Brain microvascular endothelial cell (primary cell): ENCODE measurements at regions not wholly inside any gene's neighbourhood (a gene's known extent, or its start where the extent isn't known, plus 50 kb on each side); places are given as distances from the start of the nearest gene placed in this dataset.
A peak's percentile ranks its signal among the peaks of the same experiment; 100 is the strongest.

Source experiments
- DNase-seq: peaks from one replicate; pipeline ENCODE4 v3.0.0-alpha.2; 2020
- H3K27ac ChIP-seq: fragments of 250-450 bp; sonication (Bioruptor Pico); 2 replicates; pipeline ENCODE4 v1.5.1; 2020; ENCODE audit warnings: mild to moderate bottlenecking, moderate library complexity
- H3K27me3 ChIP-seq: fragments of 250-450 bp; sonication (Bioruptor Pico); replicated peaks from 2 replicates; pipeline ENCODE4 v1.5.1; 2020; ENCODE audit warnings: mild to moderate bottlenecking
- H3K36me3 ChIP-seq: fragments of 250-450 bp; sonication (Bioruptor Pico); replicated peaks from 2 replicates; pipeline ENCODE4 v1.5.1; 2020; ENCODE audit warnings: mild to moderate bottlenecking
- H3K4me3 ChIP-seq: 2 replicates; pipeline ENCODE4 v1.5.1; 2011; ENCODE audit warnings: low read depth, mild to moderate bottlenecking, control low read depth, low read length, moderate library complexity
- CTCF ChIP-seq: IDR thresholded peaks from 2 replicates; pipeline ENCODE4 v1.5.1; 2011; ENCODE audit warnings: low read depth, mild to moderate bottlenecking, moderate library complexity, low read length, control low read depth, inconsistent platforms; ENCODE audit errors: missing control alignments
- in situ Hi-C: cut with HindIII; loops from 2 replicates; pipeline ENCODE4 v1.10.0; 2017; ENCODE audit warnings: low sequenced_read_pairs, low pct_ligation_motif_present

GRCh38 chr9:615756-616155 lies 225.7 kb upstream of the DMRT1 start:
- Histone ChIP-seq H3K36me3 (no peaks in the 10 kb centered on the region), H3K27me3 (no peaks in the 10 kb centered on the region), H3K4me3 (no peak overlapping the region), H3K27ac (no peak overlapping the region)
- no peak for TF ChIP-seq CTCF
- in situ Hi-C loops: no loop called here
- DNase-seq: no peak

- DNase-seq: no peak
- in situ Hi-C loops: no loop called here
- no peak for TF ChIP-seq CTCF
These were observed 224.8 kb upstream of the DMRT1 start for GRCh38 chr9:616694-617093.

GRCh38 chr9:617445-618085 lies 223.9 kb upstream of the DMRT1 start:
- no peak overlapping the region for H3K27ac ChIP-seq

More at GRCh38 chr9:616694-617093, 224.8 kb upstream of the DMRT1 start:
- no peak overlapping the region for H3K27ac ChIP-seq
- no peaks in the 10 kb centered on the region for H3K36me3 ChIP-seq
- H3K27me3 ChIP-seq: no peaks in the 10 kb centered on the region
- H3K4me3 ChIP-seq: no peak overlapping the region

GRCh38 chr9:618478-618877 lies 223.0 kb upstream of the DMRT1 start:
- peak; percentile 36 for DNase-seq
- in situ Hi-C loops: no loop called here
- no peaks in the 10 kb centered on the region for H3K27me3 ChIP-seq
- H3K36me3 ChIP-seq: no peaks in the 10 kb centered on the region
- H3K4me3 ChIP-seq: no peak overlapping the region
- no peak overlapping the region for H3K27ac ChIP-seq
- TF ChIP-seq CTCF: no peak

More at GRCh38 chr9:617445-618085, 223.9 kb upstream of the DMRT1 start:
- DNase-seq: no peak
- in situ Hi-C loops: no loop called here
- Histone ChIP-seq H3K36me3 (no peaks in the 10 kb centered on the region), H3K27me3 (no peaks in the 10 kb centered on the region), H3K4me3 (no peak overlapping the region)
- TF ChIP-seq CTCF: no peak

GRCh38 chr9:621201-621855 lies 220.2 kb upstream of the DMRT1 start:
- Histone ChIP-seq H3K36me3 (no peaks in the 10 kb centered on the region), H3K27ac (no peak overlapping the region), H3K4me3 (no peak overlapping the region), H3K27me3 (no peaks in the 10 kb centered on the region)
- in situ Hi-C loops: no loop called here
- TF ChIP-seq CTCF: no peak
- DNase-seq: no peak
